ENCODE measurements at regions not wholly inside any gene's neighbourhood (a gene's known extent, or its start where the extent isn't known, plus 50 kb on each side); places are given as distances from the start of the nearest gene placed in this dataset.

DNA sequence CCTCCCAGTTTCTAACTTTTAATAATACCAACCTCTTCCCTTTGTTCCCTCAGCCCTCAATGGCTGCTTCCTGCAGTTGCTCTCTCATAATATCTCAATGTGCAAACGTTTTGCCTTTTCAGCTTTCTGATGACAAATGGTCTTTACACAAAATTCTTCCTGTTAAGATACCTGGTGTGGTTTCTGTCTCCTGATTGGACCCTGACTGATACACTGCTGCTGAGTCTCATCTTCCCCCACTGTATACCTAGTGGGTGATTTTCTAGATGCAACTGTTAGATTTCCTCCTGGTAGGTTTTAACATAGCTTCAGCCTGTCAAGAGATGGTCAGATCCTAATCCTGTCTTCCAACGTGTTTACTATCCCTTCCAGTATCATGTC, 147.9 kb upstream of the TOP1 start:
- H3K18ac ChIP-seq (ENCODE audit: extremely low read depth, low read length): no peak overlapping the region
- ChIA-PET POLR2A (ENCODE audit: partially characterized antibody) (interaction anchor here (1.0 kb wide), 1 partner anchor 10 kb away, joined by 3 read pairs; no protein-coding TSS in a partner anchor), CTCF (ENCODE audit: partially characterized antibody) (interaction anchor here (0.7 to 1.9 kb wide), 9 partner anchors 11 to 1611 kb away, joined by 3 to 5 read pairs (median 4); no protein-coding TSS in a partner anchor)
- no peaks in the 10 kb centered on the region for H3K4me1 ChIP-seq (replicated peaks in 1 of 4; ENCODE audit: control insufficient read depth in 3 of 4, insufficient read depth in 4 of 4, low read length in 3 of 4)
- H2BK5ac ChIP-seq (ENCODE audit: low read depth, low read length): no peak overlapping the region
- H3K23me2 ChIP-seq (ENCODE audit: low read depth, low read length): no peaks in the 10 kb centered on the region
- no peak overlapping the region for H3K23ac ChIP-seq (ENCODE audit: insufficient read length)
- no peak for DNase-seq (ENCODE audit: low read depth in 1 of 2, low spot score in 2 of 2)
- no peak overlapping the region for H3K4me3 ChIP-seq (ENCODE audit: extremely low read depth in 1 of 4, insufficient read depth in 2 of 4, low read depth in 3 of 4, low read length in 4 of 4)
- TF ChIP-seq ZNF274 (IDR thresholded peaks at IDR 0.05; ENCODE audit: borderline replicate concordance, extremely low read depth, low read length): no peak
- TF ChIP-seq ASH2L (IDR thresholded peaks at IDR 0.05; ENCODE audit: low read length): no peak
- no peak for TF ChIP-seq CHD1 (IDR thresholded peaks at IDR 0.05; ENCODE audit: low read depth, low read length)
- TF ChIP-seq CBX8 (IDR thresholded peaks at IDR 0.05; ENCODE audit: borderline replicate concordance, low read depth, low read length): no peak
- TF ChIP-seq GABPA (IDR thresholded peaks at IDR 0.05; ENCODE audit: borderline replicate concordance, insufficient read depth, low read length): no peak
- TF ChIP-seq, protein P1, sequence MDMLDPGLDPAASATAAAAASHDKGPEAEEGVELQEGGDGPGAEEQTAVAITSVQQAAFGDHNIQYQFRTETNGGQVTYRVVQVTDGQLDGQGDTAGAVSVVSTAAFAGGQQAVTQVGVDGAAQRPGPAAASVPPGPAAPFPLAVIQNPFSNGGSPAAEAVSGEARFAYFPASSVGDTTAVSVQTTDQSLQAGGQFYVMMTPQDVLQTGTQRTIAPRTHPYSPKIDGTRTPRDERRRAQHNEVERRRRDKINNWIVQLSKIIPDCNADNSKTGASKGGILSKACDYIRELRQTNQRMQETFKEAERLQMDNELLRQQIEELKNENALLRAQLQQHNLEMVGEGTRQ (IDR thresholded peaks at IDR 0.05; ENCODE audit: low read length): no peak
- no peak for TF ChIP-seq RBBP5 (IDR thresholded peaks at IDR 0.05; ENCODE audit: borderline replicate concordance, low read depth, low read length)
- TF ChIP-seq MAFK (IDR thresholded peaks at IDR 0.05; ENCODE audit: low read depth, low read length): no peak
- no peak overlapping the region for H2AFZ ChIP-seq (ENCODE audit: low read length)
- H4K91ac ChIP-seq (replicated peaks; ENCODE audit: insufficient read length, low read length): no peak overlapping the region
- no peak overlapping the region for H3K4ac ChIP-seq (replicated peaks; ENCODE audit: insufficient read length, low read depth, low read length)
- no peak overlapping the region for H3K9ac ChIP-seq (replicated peaks in 1 of 4; ENCODE audit: extremely low read depth in 1 of 4, low read depth in 3 of 4, low read length in 3 of 4)
- no peak overlapping the region for H4K5ac ChIP-seq (ENCODE audit: insufficient read length, low read depth, low read length)
- H4K20me1 ChIP-seq (replicated peaks in 1 of 2; ENCODE audit: control insufficient read depth in 1 of 2, insufficient read depth in 2 of 2, low read length in 2 of 2): no peaks in the 10 kb centered on the region
- H3K27me3 ChIP-seq (replicated peaks in 1 of 4; ENCODE audit: control insufficient read depth in 3 of 4, extremely low read depth in 1 of 4, insufficient read depth in 3 of 4, low read length in 3 of 4): no peaks in the 10 kb centered on the region
- H2BK20ac ChIP-seq (ENCODE audit: low read length): no peak overlapping the region
- no peak for FAIRE-seq
- H2BK15ac ChIP-seq (ENCODE audit: low read length): no peak overlapping the region
- no peak overlapping the region for H2AK5ac ChIP-seq (ENCODE audit: low read depth, low read length)
- H3K56ac ChIP-seq (replicated peaks; ENCODE audit: insufficient read length, low read depth, low read length): no peak overlapping the region
- H3K27ac ChIP-seq (ENCODE audit: low read depth, low read length): no peak overlapping the region
- H3K79me1 ChIP-seq (ENCODE audit: low read depth, low read length): no peaks in the 10 kb centered on the region
- H2BK12ac ChIP-seq (ENCODE audit: low read depth, low read length): no peak overlapping the region
- no peaks in the 10 kb centered on the region for H3K79me2 ChIP-seq (ENCODE audit: control insufficient read depth in 1 of 2, insufficient read depth in 2 of 2, low read length in 2 of 2)
- no peak overlapping the region for H2BK120ac ChIP-seq (replicated peaks; ENCODE audit: low read depth, low read length)
- H3K9me3 ChIP-seq (ENCODE audit: insufficient read depth in 2 of 2, low read depth in 1 of 2, low read length in 1 of 2): peaks cover 7 to 10% of the 10 kb centered on the region in 2 experiments; a peak in 3 of 4 replicates
- no peak overlapping the region for H4K8ac ChIP-seq (ENCODE audit: extremely low read depth, insufficient read depth, low read length)
- 85% methylated on average over 2 of the region's 2 CpGs; no CpG with 5 or more reads in 1 of the 2 experiments for WGBS, 2 experiments (ENCODE audit: extremely low coverage in 1 of 2, insufficient coverage in 1 of 2, insufficient read length in 1 of 2, insufficient replicate concordance in 2 of 2, low coverage in 1 of 2, low lambda C conversion rate in 2 of 2, missing lambda C conversion rate in 1 of 2)
- no peak overlapping the region for H3K14ac ChIP-seq (ENCODE audit: insufficient read length)
- H3K4me2 ChIP-seq (ENCODE audit: insufficient read depth in 1 of 2, low read depth in 2 of 2, low read length in 2 of 2): no peak overlapping the region
- H3K36me3 ChIP-seq (ENCODE audit: control insufficient read depth in 2 of 4, insufficient read depth in 4 of 4, low read length in 3 of 4): no peaks in the 10 kb centered on the region
